ENCODE measurements at regions not wholly inside any gene's neighbourhood (a gene's known extent, or its start where the extent isn't known, plus 50 kb on each side); places are given as distances from the start of the nearest gene placed in this dataset.

GRCh38 chr5:1636981-1637638 is 113.3 kb upstream of the LPCAT1 start:
- no peak for TF ChIP-seq POLR2A (IDR thresholded peaks at IDR 0.05)
- TF ChIP-seq POLR2AphosphoS5 (IDR thresholded peaks at IDR 0.05; ENCODE audit: insufficient read depth in 1 of 2, low read depth in 1 of 2): no peak
